HG02623 (cell line): ENCODE measurements at regions not wholly inside any gene's neighbourhood (a gene's known extent, or its start where the extent isn't known, plus 50 kb on each side); places are given as distances from the start of the nearest gene placed in this dataset.
"Not testable (repeated sequence)": the region's sequence is repeated elsewhere in the genome, so short reads cannot be mapped to it uniquely, and the experiment has no call there.

ENCODE experiments used
- ATAC-seq: cut with Tn5 transposase; IDR thresholded peaks from one replicate; pipeline ENCODE4 v1.9.1; 2021; ENCODE audit warnings: moderate library complexity; ENCODE audit not compliant: unreplicated experiment

DNA sequence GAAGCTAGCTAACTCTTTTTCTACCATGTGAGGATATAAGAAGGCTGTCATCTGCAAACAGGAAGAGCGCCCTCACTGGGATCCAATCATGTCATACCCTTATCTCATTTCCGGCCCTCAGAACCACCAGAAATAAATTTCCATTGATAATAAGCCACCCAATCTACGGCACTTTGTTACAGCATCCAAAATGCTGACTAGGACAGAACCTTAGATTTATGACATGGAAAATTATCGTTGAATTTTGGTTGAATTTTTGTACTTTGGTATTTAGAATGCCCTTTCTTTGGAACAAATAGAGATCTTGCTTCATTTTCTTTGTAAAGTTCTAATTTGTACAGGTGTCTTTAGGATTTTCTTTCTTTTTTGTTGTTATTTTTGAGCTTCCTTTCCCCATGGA, 53.3 kb upstream of the CYLC2 start:
- ATAC-seq: no peak

DNA sequence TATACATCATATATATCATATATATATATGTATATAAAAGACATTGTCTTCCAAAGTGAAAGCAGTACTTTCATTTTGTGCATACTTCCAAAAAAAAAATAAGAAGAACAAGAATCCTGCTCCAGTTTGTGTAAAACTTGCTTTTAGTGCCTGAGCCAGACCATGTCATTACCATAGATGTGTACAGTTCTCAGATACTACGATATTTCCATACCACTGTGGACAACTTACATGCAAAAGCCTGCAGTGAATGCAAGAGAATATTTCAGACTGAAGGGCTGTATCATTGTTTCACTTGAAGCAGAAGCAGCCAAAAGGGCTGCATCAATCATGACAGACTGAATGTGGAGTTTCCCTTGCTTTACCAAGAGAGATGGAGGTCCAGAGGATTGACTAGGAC, 72.6 kb upstream of the CYLC2 start:
- no peak for ATAC-seq

DNA sequence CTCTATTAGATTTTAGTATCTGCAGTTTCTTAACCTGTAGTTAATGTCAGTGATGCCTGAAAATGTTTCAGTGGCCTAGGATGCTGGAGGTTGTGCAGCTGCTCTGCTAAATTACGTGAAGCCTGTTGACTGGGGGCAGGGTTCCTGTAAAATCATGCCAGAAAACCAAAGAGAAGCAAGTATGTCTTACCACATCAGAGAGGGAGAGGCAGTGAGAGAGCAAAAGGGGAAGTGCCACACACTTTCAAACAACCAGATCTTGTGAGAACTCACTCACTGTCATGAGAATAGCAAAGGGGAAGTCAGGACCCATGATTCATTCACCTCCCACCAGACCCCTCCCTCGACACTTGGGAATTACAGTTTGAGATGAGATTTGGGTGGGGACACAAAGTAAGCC, 83.9 kb upstream of the CYLC2 start:
- no peak for ATAC-seq

DNA sequence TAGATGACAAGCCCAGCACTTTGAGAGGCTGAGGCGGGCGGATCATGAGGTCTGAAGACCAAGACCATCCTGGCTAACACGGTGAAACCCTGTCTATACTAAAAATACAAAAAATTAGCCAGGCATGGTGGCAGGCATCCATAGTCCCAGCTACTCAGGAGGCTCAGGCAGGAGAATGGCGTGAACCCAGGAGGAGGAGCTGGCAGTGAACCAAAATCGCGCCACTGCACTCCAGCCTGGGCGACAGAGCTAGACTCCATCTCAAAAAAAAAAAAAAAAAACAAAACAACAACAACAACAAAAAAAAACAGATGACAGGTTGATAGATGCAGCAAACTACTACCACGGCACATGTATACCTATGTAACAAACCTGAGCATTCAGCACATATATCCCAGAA, 89.3 kb upstream of the CYLC2 start:
- ATAC-seq: not testable (repeated sequence)

DNA sequence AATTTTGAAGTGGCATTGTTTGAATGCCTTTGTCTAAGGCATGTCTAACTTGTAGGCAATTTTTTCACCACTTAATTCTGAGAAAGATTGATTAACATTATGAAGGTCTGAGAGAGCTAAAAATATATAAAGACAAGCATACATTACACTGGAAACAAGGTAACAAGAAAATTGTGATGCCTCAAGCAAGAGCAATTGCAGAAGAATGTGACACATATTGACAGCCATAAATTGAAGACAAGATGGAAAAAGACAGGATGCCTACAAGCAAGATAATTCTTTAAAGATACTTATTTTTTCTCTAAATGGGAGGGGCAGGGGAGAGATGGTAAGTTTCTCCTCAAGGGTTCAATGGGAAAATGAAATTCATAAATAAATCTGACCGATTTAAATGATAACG, 103.1 kb upstream of the CYLC2 start:
- no peak for ATAC-seq

DNA sequence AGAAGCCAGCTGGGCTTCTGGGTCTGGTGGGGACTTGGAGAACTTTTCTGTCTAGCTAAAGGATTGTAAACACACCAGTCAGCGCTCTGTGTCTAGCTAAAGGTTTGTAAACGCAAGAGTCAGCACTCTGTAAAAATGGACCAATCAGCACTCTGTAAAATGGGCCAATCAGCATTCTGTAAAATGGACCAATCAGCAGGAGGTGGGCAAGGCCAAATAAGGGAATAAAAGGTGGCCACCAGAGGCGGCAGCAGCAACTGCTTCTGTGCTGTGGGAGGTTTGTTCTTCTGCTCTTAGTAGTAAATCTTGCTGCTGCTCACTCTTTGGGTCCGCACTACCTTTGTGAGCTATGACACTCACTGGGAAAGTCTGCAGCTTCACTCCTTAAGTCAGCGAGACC, 106.4 kb upstream of the CYLC2 start:
- ATAC-seq: not testable (repeated sequence)

DNA sequence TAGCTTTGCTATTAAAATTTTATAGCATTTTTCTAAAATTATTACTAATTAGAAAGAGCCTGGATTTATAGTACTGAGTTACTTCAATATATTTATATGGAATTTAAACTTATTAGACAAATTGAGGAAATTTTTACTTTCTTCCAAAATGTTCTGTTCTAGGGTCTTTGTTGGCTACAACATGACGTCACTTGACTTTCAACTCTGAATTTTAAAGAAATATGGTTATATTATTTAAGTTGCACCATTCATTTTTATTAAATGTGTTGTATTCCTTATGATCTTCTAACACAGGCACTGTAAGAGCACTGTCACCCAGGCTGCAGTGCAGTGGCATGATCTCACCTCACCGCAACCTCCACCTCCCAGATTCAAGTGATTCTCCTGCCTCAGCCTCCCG, 119.4 kb upstream of the CYLC2 start:
- no peak for ATAC-seq

DNA sequence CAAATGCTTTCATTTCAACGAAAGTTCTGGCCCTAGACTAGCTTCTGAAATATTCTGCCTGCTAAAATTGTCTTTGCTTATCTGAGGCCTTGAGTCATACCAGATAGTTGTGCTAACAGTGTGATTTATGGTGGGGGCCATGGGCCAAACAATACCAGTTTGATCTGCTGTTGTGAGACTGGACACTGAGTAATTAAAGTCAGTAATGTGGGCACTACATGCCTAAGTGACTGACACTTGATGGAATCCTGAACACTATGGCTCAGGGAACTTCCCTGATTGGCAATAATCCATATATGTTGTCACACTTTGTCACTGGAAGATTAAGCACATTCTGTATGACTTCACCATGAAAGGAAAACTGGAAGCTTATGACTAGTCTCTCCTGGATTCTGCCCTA, 127.6 kb upstream of the CYLC2 start:
- ATAC-seq: no peak

DNA sequence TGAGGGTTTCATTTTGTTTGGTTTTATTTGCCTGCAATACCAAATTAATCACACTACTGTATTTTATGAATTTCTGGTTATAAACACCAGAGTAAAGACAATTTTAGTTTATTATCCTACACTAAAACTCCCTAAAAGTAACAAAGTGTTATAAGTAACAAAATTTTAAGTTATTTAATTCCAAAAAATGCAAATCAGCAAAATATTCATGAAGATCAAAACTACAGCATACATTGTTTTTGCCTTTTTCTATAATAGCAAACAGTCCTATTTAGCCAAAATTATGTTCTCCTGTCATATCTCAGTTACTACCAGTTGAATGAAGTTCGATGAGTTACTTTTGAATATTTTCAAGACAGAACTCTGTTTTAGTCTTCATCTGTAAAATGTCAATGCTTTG, 132.7 kb upstream of the CYLC2 start:
- ATAC-seq: no peak

DNA sequence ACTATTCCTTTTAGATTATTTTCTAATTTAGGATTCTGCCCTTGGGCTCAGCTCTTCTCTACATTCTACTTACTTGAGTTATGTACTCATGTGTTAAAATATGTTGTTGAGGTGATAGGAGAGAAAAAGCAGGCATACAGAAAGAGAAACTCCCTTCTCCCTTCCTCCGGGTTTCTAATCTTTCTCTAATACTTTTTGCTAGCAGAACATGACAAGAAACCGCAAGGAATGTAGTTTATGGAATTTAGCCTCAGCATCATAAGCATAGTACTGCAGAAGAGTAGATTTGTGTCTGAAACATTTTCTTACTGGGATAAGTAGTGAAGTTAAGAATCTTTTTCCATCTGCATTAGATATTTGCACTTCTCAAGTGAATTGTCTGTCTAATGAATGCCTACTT, 139.5 kb upstream of the CYLC2 start:
- ATAC-seq: no peak

DNA sequence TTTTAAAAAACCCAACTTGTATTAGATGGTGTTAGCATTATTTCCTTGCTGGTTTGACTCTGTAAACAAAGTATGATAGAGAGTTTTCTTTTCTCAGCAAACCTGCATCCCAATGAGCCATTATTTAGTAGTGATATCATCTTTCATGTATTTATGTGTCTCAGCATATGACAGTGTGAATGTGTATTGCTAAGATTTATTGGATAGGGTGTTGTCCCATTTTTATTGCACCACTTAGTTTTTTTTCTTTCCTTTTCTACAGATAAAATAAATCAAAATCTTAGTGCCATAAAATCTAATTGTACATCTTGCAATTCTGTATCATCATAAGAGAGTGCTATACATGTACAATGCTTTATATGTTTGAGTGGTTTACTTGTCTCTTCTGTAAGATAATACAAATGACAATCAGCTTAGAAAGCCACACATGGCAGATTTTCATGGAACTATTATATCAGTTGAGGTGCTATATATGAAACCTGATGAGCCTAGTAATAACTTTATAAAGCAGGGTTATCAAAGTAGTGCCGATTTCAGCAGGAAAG, 149.2 kb upstream of the CYLC2 start:
- ATAC-seq: no peak

DNA sequence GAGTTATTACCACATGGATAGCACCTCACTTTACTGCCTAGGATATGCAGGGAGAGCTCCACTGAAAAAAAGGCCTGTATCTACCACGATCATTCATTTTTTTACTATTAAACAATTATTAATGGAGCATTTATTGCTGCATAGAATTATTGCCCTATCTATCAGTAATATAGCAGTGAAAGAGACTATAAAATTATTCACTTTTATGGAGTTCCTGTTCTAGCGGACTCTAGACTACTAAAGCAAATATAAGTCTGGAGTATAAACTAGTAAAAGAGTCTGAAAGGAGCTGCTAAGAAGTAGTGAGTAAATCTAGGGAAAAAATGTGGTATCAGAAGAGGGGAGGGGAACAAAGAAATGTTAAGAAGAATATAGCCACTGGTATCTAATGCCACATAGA, 150.4 kb upstream of the CYLC2 start:
- ATAC-seq: no peak

DNA sequence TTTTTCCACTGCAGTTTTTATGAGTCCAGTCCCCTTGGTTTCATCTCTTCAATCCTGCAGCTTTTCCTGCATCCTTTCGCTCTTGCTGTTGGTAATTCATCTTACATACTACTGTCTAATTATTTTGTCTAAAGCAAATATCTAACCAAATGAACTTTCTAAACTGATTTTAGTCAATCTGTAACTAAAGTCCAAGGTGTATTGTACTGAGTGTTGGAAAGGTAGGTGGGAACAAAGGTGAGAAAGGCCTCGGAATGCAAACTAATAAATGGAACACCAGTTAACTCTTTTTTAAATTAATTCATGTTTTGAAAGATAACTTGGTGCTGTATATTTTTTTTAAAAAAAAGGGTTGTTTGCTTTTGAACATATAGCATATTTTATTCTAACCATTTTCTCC, 152.7 kb upstream of the CYLC2 start:
- ATAC-seq: no peak

DNA sequence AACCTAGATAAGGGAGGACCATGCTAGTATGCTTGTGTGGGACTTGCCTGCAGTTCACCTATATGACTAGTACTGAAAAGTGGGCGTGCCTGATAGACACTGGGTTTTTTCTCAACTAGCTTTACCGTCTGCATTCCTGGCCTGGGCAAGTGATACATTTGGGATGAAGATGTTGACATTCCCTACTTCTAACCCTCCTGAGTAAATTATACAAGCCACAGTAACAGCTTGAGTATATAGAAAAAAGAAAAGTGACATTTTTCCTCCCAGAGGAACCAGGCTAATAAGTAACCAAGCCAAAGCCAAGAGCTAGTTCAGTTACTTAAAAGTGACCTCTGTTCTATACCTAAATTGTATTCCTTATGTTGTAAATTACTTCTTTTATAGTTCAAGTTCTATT, 153.8 kb upstream of the CYLC2 start:
- ATAC-seq: no peak

DNA sequence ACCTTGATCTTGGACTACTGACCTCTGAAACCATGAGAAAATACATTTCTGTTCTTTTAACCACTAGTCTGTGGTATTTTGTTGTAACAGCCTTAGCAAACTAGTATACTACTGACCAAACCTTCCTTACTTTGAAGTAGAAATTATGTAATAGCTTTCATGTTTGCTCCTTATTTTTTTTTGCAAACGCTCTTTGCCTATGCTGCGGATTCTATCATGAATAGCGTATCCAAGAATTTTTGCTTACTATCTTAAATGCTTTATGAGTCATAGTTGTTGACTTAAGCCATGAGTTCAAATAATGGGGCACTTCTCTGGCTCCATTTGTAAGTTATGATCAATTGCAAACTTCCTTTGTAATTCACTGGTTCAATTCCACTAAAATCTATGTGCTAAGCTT, 154.8 kb upstream of the CYLC2 start:
- ATAC-seq: no peak

DNA sequence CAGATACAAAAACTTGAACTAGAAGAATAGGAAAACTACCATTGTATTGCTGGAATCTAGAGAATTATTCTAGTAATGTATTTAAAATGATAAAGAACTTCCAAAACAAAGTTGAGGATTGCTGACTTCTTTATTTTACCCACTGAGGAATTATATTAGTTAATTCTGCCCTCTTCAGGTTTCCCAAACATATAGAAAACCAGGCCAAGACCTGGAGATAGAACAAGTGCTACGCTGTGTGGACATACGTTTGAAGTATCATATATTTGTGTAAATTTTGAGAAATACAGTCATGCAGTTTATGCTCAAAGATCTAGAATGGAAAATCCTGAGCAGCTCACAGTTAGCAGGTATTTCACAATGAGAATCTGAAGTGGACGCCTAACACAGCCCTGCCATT, 162.3 kb upstream of the CYLC2 start:
- ATAC-seq: no peak

DNA sequence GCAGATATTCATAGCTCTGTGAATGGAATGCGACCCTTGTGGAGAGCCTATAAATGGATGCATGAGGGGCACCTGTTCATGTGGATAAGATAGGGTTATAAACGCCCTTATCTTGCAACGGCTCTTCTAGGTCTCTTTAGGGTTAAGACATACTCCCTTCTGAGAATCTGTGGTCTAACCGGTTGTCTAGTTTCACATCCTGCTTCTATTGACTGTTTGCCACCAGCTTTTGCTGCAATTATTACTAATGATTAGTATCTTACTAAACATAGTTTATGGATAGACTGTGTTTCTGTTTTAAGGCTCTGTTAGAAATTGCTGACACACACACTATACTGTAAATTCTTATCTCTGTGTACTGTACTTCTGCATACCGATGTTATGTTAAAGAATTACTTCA, 198.9 kb upstream of the CYLC2 start:
- no peak for ATAC-seq

DNA sequence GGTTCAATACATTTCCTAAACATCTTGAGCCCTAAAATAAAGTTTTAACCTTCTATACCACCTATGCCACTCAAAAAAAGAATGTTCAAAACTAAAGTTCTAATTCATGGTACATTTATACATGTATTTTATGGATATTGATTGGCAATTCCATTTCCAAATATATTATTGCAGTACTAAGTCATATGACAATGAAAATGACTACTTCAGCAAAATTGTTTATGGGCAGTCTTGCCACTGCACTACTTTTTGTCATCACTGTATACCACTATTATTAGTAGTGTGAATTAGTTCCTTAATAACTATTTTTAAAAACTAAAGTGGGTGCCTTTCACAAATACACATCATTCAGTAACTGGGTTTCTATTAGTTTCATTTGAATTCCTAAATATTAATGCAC, 199.6 kb upstream of the CYLC2 start:
- ATAC-seq: no peak

DNA sequence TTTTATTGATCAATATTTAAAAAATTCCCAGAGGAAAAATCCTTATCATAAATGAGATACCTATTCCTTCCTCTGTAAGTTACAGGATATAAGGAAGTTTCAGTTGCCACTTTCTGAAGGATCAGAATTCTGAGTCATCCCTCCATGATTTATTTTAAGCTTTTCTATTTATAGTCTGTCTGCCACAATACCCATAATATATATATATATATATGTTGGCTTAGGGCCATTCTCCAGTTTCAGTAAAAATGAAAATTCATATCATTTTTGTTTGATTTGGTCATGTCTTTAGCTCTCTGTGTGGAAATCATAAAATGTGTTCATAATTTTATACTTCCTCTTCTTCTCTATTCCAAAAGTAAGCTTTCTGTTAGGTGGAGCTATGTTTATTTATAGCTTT, 215.8 kb upstream of the CYLC2 start:
- no peak for ATAC-seq

DNA sequence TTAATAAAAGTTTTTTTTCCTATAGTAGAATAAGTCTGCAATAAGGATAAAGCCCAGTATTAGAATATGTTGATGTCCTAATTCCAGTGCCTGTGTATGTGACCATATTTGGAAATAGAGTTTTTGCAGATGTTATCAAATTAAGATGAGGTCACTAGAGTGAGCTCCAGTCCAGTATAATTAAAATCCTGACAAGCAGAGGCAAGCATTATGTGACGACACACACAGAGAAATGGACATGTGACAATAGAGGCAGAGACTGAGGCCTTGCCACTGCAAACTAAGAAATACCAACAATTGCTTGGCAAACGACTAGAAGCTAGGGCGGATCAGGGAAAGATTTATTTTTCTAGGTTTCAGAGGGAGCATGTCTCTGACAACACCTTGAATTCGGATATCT, 216.4 kb upstream of the CYLC2 start:
- no peak for ATAC-seq

DNA sequence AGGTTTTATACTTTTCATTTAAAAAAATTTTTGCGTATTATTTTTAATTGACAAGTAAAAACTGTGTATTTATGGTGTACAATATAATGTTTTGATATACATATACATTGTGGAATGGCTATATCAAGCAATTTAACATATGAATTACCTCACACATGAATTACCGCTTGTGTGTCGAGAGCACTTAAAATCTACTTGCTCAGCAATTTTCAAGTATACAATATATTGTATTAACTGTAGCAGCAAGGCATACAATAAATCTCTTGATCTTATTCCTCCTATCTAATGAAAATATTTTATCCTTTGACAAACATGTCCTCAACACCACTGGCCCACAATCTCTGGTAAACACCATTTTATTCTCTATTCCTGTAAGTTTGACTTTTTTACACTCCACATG, 224.4 kb upstream of the CYLC2 start:
- no peak for ATAC-seq

DNA sequence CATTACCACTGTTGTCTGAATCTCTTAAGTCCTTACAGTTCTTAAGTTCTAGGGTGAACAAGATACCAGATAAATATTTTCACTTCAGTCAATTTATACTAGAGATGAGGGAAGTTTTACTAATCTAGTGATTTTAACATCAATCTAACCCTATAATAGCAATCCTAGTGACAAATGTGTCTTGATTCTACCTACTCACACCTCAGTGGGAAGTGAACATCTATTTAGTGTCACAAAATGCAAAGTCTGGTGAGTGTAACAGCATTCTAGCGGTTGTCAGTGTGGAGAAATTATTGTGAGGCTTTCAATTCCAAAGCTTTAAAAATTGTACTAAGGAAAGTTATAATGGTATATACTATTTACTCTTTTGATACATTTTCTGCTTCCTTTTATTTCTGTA, 225.8 kb upstream of the CYLC2 start:
- no peak for ATAC-seq

DNA sequence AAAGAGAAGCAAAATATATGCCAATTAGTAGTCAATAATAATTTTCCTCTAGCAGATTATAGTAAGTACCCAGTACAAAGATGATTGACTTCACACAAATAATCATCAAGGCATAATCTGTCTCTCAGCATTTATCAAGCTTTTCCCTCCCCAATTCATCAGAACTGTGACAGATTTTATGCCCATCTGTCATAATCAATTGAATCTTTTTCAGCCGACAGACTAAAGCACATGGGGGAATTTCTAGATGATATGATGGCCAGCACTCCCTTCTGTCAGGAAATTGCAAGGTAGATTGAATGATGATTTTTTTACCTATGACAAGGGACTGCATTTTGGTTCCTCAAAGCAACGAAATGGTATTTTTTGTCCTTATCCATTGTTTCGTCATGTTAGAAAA, 227.1 kb upstream of the CYLC2 start:
- ATAC-seq: no peak

DNA sequence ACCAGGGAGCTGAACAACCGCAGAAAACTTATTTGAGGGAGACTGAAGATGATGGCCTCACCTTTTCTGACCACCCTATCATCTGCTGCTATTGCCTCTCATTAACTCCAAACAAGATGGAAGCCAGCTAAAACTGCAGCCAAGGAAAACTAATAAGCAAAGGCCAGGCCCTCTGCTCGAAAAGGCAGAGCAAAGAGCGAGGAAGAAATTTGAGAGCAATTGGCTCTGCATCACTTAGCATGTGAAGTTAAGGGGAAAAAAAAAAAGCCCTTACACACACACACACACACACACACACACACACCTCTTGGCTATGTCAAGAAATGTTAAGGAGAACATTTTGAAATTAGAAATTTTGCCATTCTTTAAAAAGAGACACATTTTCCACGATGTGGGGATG, 228.1 kb upstream of the CYLC2 start:
- ATAC-seq: no peak
